ENCODE measurements at regions not wholly inside any gene's neighbourhood (a gene's known extent, or its start where the extent isn't known, plus 50 kb on each side); places are given as distances from the start of the nearest gene placed in this dataset.
"Not testable (repeated sequence)": the region's sequence is repeated elsewhere in the genome, so short reads cannot be mapped to it uniquely, and the experiment has no call there.

GRCh38 chr4:18664171-18664570 lies 642.6 kb upstream of the LCORL start:
- DNase-seq (ENCODE audit: low read depth), result no peak

- DNase-seq (ENCODE audit: low read depth), result no peak
Observed at GRCh38 chr4:18645351-18645750, 623.8 kb upstream of the LCORL start.

GRCh38 chr4:18641334-18641733 lies 619.8 kb upstream of the LCORL start:
- DNase-seq (ENCODE audit: low read depth), result no peak

GRCh38 chr4:18638031-18638430 lies 616.5 kb upstream of the LCORL start:
- no peak for DNase-seq (ENCODE audit: low read depth)

- DNase-seq (ENCODE audit: low read depth), result no peak
Observed at GRCh38 chr4:18636001-18636585, 614.5 kb upstream of the LCORL start.

- DNase-seq (ENCODE audit: low read depth), result no peak
Observed at GRCh38 chr4:18635531-18635930, 614.0 kb upstream of the LCORL start.

GRCh38 chr4:18631586-18631985 lies 610.0 kb upstream of the LCORL start:
- no peak for DNase-seq (ENCODE audit: low read depth)

- DNase-seq (ENCODE audit: low read depth), result no peak
Observed at GRCh38 chr4:18630218-18631110, 608.9 kb upstream of the LCORL start.

GRCh38 chr4:18627447-18628005 lies 606.0 kb upstream of the LCORL start:
- DNase-seq (ENCODE audit: low read depth), result no peak

GRCh38 chr4:18626996-18627395 lies 605.4 kb upstream of the LCORL start:
- no peak for DNase-seq (ENCODE audit: low read depth)

- DNase-seq (ENCODE audit: low read depth), result no peak
Observed at GRCh38 chr4:18626366-18626765, 604.8 kb upstream of the LCORL start.

- no peak for DNase-seq (ENCODE audit: low read depth)
Observed at GRCh38 chr4:18621186-18621585, 599.6 kb upstream of the LCORL start.

GRCh38 chr4:18616720-18617119 lies 595.2 kb upstream of the LCORL start:
- no peak for DNase-seq (ENCODE audit: low read depth)

GRCh38 chr4:18611026-18611425 lies 589.5 kb upstream of the LCORL start:
- no peak for DNase-seq (ENCODE audit: low read depth)

- no peak for DNase-seq (ENCODE audit: low read depth)
Observed at GRCh38 chr4:18608908-18609533, 587.5 kb upstream of the LCORL start.

GRCh38 chr4:18602610-18603009 lies 581.1 kb upstream of the LCORL start:
- not testable (repeated sequence) for DNase-seq (ENCODE audit: low read depth)

GRCh38 chr4:18593297-18594002 lies 571.9 kb upstream of the LCORL start:
- DNase-seq (ENCODE audit: low read depth), result peak; percentile 34

GRCh38 chr4:18582841-18583240 lies 561.3 kb upstream of the LCORL start:
- DNase-seq (ENCODE audit: low read depth), result no peak

GRCh38 chr4:18578307-18578706 lies 556.8 kb upstream of the LCORL start:
- no peak for DNase-seq (ENCODE audit: low read depth)

- no peak for DNase-seq (ENCODE audit: low read depth)
Observed at GRCh38 chr4:18572481-18572880, 550.9 kb upstream of the LCORL start.

GRCh38 chr4:18571301-18571761 lies 549.8 kb upstream of the LCORL start:
- DNase-seq (ENCODE audit: low read depth), result no peak

GRCh38 chr4:18570370-18570769 lies 548.8 kb upstream of the LCORL start:
- no peak for DNase-seq (ENCODE audit: low read depth)
